ENCODE measurements at regions not wholly inside any gene's neighbourhood (a gene's known extent, or its start where the extent isn't known, plus 50 kb on each side); places are given as distances from the start of the nearest gene placed in this dataset.
"Not testable (repeated sequence)": the region's sequence is repeated elsewhere in the genome, so short reads cannot be mapped to it uniquely, and the experiment has no call there.

DNA sequence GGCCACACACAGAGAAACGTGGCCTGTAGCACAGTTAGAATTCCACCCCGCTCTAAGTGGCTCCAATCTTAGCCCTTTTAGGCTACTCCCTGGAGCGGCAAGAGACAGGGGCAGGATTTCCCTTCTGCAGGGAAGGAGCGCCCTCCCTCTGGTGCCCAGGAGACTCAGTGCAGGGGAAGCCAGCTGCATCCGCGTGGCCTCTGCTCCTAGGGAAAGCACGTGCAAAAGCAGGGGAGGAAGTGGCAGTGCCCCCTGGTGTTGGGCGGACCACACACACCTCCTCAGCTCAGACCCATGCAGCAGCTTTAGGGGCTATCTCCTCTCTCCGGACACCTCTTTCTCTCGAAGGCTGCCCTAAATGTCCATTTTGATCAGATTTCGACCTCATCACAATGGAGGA lies 50.0 kb downstream of the SPRING1 start:
- DNase-seq = peak; percentile 42

DNA sequence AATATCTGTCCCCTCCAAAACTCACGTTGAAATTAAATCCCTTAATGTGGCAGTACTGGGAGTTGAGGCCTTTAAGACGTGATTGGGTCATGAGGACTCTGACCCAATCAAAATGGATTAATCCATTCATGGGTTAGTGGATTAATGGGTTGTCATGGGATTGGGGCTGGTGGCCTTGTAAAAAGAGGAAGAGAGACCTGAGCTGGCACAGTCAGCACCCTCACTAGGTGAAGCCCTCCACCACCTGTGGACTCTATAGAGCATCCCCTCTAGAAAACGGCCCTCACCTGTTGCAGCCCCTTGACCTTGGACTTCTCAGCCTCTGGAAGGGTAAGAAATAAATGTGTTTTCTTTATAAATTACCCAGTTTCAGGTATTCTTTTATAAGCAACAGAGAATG lies 53.0 kb downstream of the SPRING1 start:
- no peak for DNase-seq

DNA sequence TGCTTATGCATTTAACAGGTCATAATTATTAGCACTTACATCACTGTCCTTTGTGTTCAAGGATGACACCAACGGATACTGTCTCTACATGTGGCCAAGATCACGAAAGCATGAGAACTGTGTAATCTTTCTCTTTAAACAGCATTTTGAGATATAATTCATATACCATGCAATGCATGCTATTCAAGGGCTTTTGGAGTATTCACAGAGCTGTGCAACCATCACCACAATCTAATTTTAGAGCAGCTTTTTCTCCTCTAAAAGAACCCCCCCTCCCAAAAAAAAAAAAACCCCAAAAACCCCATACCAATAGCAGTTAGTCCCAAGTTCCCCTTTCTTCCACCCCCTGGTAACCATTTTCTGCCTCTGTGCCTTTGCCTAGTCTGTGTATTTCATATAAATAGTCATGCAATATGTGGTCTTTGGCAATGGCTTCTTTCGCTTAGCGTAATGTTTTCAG lies 60.6 kb downstream of the SPRING1 start:
- DNase-seq = no peak

DNA sequence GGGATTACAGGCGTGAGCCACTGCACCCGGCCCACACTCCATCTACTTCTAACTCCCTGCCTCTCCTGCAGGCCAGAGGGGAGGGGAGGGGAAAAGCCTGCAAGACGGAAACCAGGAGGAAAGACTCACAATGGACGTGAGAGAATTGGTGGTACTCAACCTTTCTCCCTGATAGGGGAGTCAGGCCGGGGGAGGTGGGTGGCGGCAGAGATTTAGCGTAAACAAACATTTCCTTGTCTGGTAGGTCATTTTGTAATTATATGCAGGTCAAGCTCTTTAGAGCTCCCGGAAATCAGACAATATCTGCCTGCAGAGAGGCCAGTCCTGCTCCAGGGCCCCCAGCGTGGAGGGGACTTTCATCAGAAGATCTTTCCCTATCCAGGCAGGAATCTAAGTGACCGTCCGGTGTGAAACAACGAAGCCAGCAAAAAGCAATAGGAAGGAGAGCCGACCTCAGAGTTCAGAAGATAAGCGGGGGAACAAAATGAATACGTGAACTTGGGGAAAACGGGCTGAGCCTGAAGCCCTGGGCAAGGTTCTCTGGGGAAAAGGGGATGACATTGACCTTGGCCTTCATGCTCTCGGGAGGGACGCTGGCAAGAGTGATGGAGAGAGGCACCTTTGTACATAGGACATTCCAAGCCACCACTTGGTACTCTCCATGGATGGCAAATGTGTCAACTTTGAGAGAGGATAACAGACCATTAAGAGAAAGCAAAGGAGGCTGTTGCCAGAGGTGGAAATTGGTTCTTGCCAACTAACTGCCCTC lies 62.3 kb downstream of the SPRING1 start:
- peak; percentile 61 for DNase-seq

DNA sequence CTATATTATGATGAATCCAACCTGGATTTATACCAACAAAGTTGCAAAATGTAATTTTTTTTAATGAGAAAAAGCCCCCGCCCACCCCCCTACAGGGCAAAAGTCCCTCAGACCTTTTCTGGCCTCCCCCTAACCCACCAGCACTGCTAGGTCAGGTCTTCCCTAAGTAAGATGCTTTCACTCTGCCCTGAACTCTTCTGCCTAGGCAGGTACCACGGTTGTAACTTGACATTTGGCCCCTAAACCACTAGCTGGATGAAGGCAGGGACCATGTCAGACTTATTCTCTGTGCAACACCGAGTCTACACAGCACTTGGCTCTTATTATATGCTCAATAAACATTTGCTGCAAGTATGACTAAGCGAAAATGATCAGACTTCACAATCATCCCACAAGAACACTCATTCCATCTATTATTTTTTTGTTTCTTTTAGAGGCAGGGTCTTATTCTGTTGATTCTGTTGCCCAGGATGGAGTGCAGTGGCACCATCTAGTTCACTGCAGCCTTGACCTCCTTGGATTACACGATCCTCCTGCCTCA lies 63.2 kb downstream of the SPRING1 start:
- no peak for DNase-seq

DNA sequence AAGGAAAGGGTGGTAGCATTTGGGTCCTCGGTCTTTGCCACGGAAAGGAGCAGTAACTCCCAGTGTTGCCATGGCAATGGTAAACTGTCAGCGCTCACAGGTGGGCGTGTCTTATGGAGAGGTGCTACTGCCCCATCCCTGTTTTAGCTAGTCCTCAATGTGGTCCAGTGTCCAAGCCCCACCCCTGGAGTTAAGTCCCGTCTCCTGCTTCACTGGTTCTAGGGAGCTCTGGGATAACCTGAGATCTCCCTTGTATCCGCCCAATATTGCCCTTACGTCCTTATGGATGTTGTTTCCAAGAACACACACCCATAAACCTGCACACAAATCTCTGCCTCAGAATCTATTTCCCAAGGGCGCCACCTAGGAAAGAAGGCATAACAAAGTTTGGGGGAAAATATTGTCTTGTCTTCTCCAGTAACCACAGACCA lies 64.2 kb downstream of the SPRING1 start:
- DNase-seq = peak; percentile 15

DNA sequence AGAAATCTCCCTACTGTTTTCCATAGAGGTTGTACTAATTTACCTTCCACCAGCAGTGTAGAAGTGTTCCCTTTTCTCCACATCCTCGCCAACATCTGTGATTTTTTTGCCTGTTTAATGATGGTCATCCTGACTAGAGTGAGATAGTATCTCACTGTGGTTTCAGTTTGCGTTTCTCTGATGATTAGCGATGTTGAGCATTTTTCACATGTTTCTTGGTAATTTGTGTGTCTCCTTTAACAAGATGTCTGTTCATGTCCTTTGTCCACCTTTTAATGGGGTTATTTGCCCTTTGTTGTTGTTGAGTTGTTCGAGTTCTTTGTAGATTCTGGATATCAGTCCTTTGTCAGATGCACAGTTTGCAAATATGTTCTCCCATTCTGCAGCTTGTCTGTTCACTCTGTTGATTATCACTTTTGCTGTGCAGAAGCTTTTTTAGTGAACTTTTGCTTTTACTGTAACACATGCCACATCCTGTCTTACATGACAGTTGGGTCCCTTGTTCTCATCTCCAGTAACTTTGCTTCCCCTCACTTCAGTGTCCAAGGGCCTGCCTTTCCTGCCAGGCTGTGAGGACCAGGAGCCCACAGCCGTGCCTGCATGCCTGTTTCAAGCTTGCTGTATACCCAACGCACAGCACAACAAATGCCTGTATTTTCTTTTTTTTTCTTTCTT lies 64.9 kb downstream of the SPRING1 start:
- no peak for DNase-seq

DNA sequence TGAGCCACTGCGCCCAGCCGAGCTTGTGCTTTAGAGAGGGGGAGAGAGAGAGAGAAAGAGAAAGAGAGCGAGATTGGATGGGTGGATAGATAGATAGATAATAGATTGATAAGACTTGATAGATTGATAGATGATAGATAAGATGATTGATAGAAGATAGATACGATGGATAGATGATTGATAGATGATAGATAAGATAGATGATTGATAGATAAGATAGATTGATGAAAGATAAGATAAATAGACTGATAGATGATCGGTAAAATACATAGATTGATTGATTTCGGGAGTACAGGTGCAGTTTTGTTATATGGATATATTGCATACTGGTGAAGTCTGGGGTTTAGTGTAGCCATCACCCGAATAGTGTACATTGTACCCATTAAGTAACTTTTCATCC lies 65.9 kb downstream of the SPRING1 start:
- DNase-seq = no peak

DNA sequence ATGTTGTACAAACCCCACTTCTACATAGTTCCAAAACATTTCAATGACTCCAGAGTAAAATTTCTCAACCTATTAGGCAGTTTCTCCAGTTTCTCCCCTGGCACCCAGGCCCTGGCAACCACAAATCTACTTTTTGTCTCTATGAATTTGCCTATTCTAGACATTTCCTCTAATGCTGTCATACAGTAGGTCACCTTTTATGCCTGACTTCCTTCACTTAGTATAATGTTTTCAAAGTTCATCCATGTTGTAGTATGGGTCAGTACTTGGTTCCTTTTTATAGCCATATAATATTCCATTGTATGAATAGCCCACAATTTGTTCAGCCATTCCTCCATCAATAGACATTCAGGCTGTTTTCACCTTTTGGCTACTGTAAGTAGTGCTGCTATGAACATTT lies 67.0 kb downstream of the SPRING1 start:
- DNase-seq = no peak

DNA sequence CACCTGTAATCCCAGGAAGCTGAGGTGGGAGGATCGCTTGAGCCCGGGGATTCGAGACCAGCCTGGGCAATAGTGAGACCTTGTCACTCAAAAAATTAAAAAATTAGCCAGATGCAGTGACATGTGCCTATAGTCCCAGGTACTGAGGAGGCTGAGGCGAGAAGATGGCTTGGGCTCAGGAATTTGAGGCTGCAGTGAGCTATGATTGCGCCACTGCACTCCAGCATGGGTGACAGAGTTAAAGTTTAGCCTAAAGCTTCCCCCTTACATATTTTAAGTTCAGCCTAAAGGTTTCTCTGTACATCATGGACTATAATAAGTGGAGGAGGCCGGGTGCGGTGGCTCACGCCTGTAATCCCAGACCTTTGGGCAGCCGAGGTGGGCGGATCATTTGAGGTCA lies 70.1 kb downstream of the SPRING1 start:
- no peak for DNase-seq

DNA sequence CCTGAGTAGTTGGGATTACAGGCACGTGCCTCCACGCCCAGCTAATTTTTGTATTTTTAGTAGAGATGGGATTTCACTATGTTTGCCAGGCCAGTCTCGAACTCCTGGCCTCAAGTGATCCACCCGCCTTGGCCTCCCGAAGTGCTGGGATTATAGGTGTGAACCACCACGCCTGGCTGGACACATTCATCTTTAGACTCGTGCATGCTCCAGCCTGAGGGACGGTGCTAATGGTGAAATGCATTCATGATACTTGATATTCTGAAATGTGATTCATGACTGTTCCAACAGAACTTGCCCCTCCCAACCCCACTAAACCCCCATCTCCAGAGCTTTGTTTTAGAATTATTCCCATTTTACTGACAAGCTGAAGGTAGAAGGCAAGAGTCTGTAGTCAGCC lies 71.0 kb downstream of the SPRING1 start:
- DNase-seq = not testable (repeated sequence)

DNA sequence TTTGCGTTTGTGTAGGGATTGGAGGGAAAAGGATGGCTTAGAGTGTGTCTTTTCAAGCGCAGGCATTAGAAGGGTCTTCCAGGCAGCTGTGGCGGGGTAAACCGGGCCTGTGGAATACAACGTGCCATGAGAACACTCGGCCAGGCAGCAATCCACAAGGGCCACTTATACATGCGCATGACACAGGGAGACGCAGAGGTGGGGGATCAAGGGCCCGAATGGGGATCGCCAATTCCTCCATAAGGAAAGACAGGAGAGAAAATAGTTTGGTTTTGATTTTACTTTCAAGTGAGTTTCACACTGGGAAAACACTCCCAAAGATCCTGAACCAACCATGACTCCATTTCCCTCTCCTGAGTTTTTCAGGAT lies 71.6 kb downstream of the SPRING1 start:
- DNase-seq = no peak

DNA sequence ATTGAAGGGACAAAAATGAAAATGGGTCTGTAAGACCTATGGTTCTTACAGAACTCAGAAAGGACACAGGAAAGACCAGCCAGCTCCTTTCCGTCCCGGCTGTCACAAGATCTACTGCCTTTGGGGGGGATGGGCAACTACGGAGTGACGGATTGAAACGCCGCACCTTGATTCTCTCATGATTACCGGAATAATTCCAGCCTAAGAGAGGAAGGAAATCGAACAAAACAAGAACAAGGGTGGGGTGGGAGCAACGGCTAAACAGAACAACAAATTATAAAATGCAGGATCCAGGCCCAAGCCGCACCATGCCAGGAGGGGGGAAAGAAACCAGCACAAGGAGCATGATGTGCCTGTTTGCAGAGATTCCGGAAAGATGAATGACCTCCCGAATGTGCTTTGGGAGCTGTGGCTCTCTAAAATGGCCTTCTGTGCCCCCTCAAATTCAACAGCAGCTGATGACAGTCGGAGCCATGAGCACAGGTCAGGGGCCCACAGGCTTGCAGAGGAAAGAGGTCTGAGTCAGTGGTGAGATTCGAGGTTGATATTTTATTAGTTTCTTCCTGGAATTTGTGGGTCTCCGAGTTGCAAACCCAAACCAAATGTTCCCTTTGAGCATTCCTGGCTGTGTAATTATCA lies 72.1 kb downstream of the SPRING1 start:
- no peak for DNase-seq

DNA sequence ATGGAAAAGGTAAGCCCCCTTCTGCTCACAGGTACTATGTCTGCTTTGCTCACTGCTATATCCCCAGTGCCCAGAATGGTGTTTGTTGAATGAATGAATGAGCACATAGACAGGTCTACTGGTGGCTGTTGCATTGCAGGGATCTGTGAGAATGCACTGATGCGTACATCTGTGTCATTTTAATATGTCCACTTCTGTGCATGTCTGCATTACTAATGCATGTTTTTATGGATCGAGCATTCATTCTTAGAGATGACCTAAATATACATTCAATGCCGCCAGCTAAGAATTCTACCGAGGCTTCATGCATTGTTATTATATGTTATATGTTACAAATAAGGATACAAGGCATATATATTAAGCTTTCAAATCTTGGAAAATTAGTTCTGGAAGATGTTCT lies 73.8 kb downstream of the SPRING1 start:
- DNase-seq = no peak

DNA sequence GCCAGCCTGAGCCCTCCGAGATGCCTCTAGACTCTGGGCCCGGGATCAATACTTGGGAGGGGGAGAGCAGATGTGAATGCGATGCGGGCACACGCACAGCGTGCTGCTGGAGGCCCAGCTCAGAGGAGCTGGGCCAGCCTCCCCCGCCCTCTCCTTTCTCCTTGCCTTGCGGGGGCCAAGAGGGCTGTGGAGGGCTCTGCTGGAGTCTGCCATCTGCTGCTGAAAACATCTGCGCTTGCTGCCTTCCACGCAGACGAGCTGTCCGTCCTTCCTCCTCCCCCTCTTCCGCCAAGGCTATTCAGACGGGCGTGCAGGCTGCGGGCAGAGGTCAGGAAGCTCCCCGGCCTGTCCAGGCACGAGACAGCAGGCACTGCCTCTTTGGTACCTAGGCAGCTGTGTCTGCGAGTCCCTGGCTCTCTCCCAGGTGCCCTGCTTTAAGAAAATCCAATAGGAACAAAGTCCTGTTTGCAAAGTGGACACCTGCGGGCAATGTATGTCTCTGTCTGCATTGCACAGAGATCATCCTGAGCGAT lies 75.2 kb downstream of the SPRING1 start:
- peak; percentile 71 for DNase-seq

DNA sequence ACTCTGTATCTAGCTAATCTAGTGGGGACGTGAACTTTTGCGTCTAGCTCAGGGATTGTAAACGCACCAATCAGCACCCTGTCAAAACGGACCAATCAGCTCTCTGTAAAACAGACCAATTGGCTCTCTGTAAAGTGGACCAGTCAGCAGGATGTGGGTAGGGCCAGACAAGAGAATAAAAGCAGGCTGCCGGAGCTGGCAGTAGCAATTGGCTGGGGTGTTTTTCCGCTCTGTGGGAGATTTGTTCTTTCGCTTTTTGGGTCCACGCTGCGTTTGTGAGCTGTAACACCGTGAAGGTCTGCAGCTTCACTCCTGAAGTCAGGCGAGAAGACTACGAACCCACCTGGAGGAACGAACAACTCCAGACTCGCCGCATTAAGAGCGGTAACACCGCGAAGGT lies 76.5 kb downstream of the SPRING1 start:
- DNase-seq = no peak

DNA sequence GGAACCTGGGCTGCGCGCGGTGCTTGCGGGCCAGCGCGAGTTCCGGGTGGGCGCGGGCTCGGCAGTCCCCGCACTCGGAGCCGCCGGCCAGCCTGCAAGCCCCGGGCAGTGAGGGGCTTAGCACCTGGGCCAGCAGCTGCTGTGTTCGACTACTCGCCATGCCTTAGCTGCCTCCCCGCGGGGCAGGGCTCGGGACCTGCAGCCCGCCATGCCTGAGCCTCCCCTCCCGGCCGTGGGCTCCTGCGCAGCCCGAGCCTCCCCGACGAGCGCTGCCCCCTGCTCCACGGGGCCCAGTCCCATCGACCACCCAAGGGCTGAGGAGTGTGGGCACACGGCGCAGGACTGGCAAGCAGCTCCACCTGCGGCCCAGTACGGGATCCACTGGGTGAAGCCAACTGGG lies 77.1 kb downstream of the SPRING1 start:
- not testable (repeated sequence) for DNase-seq

DNA sequence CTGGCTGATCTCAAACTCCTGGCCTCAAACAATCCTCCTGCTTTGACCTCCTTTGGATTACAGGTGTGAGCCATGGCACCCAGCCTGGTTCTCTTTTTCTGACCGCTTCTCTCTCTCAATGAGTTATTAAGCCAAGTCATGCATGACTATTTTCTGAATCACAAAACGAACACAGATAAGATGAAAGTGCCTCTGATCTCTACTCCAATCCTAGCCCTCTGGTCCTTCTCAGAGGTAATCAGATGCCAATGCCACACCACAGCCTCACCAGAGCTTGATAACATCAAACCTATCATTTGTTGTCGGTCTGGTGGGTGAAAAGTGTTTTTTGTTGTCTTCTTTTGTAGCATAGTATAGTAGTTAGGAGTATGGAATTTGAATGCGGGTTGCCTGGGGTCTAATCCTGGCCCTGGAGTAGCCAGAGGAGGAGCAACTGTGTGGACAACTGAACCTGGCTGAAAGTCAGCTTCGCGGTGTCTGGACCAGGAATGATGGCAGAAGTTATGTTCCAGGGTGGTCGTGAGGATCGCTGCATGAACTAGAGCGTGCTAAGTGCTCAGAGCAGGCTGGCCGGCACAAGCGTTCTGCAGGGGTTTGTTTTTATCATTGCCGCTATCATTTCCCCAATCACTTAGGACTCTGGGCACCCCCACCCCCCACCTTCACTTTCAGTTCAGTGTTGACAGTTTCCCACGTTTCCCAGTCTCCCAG lies 77.9 kb downstream of the SPRING1 start:
- DNase-seq = no peak

DNA sequence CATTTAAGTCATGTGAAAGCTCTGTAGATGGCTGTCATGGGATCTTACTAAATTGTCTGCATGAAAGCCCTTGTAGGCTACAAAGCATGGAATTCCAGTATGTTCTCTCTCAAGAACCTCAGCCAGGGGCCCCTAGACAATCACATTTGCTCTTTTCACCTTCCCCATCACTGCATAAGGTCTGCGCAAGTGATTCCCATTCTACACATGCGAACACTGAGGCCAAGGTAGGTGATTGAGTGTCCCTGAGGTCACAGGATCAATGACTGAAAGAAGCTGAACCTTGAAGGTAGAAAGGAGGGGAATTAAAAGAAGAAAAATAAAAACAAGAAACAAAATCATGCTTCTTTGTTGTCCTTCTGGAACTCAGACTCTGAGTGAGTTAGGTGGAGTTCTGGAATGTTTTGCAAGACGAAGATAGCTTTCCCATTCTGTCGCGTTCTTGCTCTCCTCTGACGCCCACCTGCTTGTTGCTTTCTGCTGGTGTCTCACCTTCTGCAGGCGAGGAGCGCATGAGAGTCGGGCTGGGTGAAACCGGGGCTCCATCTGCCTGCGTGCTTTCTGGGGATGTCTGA lies 79.9 kb downstream of the SPRING1 start:
- DNase-seq = no peak

DNA sequence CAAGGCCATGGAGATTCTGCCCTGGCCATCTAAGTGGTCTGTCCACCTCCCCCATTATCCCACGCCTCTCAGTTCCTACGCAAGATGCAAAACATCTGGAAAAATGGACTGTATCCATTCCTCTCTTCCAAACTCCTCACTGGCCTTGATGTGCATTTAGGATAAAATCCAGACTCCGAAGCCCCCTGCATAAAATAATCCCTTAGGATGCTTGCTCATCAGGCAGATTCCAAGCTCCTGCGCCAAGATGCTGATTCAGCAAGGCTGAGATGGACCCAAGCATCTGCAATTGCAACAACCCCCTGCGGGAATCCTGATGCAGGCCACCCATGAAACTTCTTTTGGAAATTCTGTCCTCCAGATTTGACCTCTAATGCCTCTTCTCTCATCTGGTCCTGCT lies 81.6 kb downstream of the SPRING1 start:
- DNase-seq = no peak

DNA sequence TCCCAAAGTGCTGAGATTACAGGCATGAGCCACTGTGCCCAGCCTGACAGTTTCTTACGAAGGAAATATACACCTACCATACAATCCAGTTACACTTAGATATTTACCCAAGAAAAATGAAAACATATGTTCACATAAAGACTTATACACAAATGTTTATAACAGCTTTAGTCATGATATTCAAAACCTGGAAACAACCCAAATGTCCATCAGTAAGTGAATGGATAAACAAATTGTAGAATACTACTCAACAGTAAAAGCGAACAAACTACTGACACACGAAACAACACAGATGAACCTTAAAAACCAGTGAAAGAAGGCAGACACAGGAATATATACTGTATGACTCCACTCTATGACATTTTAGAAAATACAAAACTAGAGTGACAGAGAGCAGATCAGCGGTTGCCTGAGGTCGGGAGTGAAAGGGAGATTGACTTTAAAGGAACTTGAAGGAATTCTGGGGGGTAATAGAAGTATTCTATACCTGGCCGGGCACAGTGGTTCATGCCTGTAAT lies 83.6 kb downstream of the SPRING1 start:
- DNase-seq = no peak

DNA sequence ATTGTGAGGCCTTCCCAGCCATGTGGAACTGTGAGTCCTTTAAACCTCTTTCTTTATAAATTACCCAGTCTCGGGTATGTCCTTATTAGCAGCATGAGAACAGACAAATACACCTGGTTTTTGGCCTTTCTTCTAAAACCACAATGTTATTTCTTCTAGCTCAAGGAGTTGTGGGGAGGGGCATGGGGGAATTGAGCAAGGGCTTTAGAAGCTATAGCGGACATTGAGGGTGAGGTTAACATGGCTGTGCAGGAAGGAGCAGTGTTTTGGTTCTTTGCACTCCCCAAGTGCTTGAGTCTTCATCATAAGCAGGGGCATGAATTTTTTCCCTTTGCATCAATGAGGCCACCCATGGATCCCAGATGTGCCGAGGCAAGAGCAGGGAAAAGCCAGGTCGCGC lies 86.8 kb downstream of the SPRING1 start:
- DNase-seq = no peak
